CD8-positive, alpha-beta memory T cell (primary cell): ENCODE measurements at regions not wholly inside any gene's neighbourhood (a gene's known extent, or its start where the extent isn't known, plus 50 kb on each side); places are given as distances from the start of the nearest gene placed in this dataset.
A peak's percentile ranks its signal among the peaks of the same experiment; 100 is the strongest.
"Not testable (repeated sequence)": the region's sequence is repeated elsewhere in the genome, so short reads cannot be mapped to it uniquely, and the experiment has no call there.

Experiments
- CTCF ChIA-PET: fragments of 350-600 bp; sonication (Branson Sonifier 250); formaldehyde crosslinking; loops from one replicate; lab custom pipeline; 2021; ENCODE audit warnings: antibody characterized with exemption; lab: Charles Lee
- POLR2A ChIA-PET: fragments of 350-600 bp; sonication (Branson Sonifier 250); formaldehyde crosslinking; loops from one replicate; lab custom pipeline; 2021; ENCODE audit warnings: antibody characterized with exemption; lab: Charles Lee
- DNase-seq, 5 donors: peaks; one replicate each; pipeline versions ENCODE4 v3.0.0 to v3.0.0-alpha.2; 2020 to 2022; ENCODE audit warnings: mixed read lengths in 1 of 5
- H3K27ac ChIP-seq: one replicate; pipeline ENCODE4 v1.7.0; 2013; ENCODE audit warnings: low read depth, mild to moderate bottlenecking, low read length, moderate library complexity
- H3K27me3 ChIP-seq: 2 replicates; pipeline ENCODE4 v1.7.0; 2013; ENCODE audit warnings: low read length, mild to moderate bottlenecking; ENCODE audit not compliant: insufficient read depth, poor library complexity, severe bottlenecking
- H3K36me3 ChIP-seq: 2 replicates; pipeline ENCODE4 v1.7.0; 2013; ENCODE audit warnings: mild to moderate bottlenecking, low read length, moderate library complexity; ENCODE audit not compliant: insufficient read depth
- H3K4me1 ChIP-seq: 2 replicates; pipeline ENCODE4 v1.7.0; 2013; ENCODE audit warnings: mild to moderate bottlenecking, low read length, moderate library complexity; ENCODE audit not compliant: insufficient read depth
- H3K4me3 ChIP-seq: 2 replicates; pipeline ENCODE4 v1.7.0; 2013; ENCODE audit warnings: mild to moderate bottlenecking, low read length
- H3K9me3 ChIP-seq: 2 replicates; pipeline ENCODE4 v1.7.0; 2013; ENCODE audit warnings: mild to moderate bottlenecking, low read length
- H3K27ac Mint-ChIP-seq, 8 donors: one replicate each; pipeline ENCODE4 v1.8.0; 2020 to 2021; ENCODE audit warnings: mixed read lengths in 8 of 8, mild to moderate bottlenecking in 6 of 8, inconsistent platforms in 3 of 8, moderate library complexity in 3 of 8
- H3K27me3 Mint-ChIP-seq, 2 donors: one replicate each; pipeline ENCODE4 v1.8.0; 2020 to 2021; ENCODE audit warnings: mixed read lengths in 2 of 2, mild to moderate bottlenecking in 1 of 2, moderate library complexity in 1 of 2
- H3K36me3 Mint-ChIP-seq, 3 donors: one replicate each; pipeline ENCODE4 v1.8.0; 2020 to 2021; ENCODE audit warnings: mixed read lengths in 3 of 3, inconsistent platforms in 1 of 3, mild to moderate bottlenecking in 1 of 3
- H3K4me1 Mint-ChIP-seq, 3 donors: one replicate each; pipeline ENCODE4 v1.8.0; 2020 to 2021; ENCODE audit warnings: mixed read lengths in 3 of 3, inconsistent platforms in 1 of 3, mild to moderate bottlenecking in 1 of 3
- H3K4me3 Mint-ChIP-seq, 7 donors: one replicate each; pipeline ENCODE4 v1.8.0; 2020 to 2021; ENCODE audit warnings: mixed read lengths in 7 of 7, mild to moderate bottlenecking in 6 of 7, moderate library complexity in 4 of 7, inconsistent platforms in 2 of 7
- H3K9me3 Mint-ChIP-seq, 5 donors: one replicate each; pipeline ENCODE4 v1.8.0; 2020 to 2022; ENCODE audit warnings: mixed read lengths in 5 of 5, mild to moderate bottlenecking in 3 of 5, moderate library complexity in 2 of 5, inconsistent platforms in 1 of 5

DNA sequence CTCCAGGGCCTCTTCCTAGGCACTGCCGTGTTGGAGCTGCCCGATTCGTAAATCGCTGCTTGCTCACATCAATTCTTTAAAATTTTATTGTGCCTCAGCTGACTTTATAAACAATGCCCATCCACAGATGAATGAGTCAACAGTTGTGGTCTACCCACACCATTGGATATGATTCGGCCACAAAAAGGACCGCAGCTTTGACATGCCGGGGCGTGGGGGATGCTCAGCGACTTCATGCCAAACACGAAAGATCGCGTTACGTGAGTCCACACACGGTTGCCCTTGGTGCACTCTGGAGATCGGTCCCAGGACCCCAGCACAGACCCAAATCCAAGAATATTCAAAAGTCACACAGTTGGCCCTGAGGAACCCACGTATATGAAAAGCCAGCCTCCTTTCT, 195.7 kb downstream of the CTTN start:
- no peaks in the 10 kb centered on the region for H3K36me3 ChIP-seq
- Mint-ChIP-seq H3K9me3 (peaks cover 0 to 3% (median 0%) of the 10 kb centered on the region in 5 donors), H3K36me3 (no peaks in the 10 kb centered on the region), H3K27me3 (peaks cover 10 to 15% of the 10 kb centered on the region in 2 donors), H3K4me1 (peaks cover 12 to 19% (median 17%) of the 10 kb centered on the region in 3 donors), H3K4me3 (no peak overlapping the region), H3K27ac (peak overlapping the region in 1 of 8 donors; percentile 70)
- peaks cover 7% of the 10 kb centered on the region for H3K4me1 ChIP-seq
- DNase-seq = no peak
- CTCF ChIA-PET = no interaction called here
- POLR2A ChIA-PET = no interaction called here
- no peaks in the 10 kb centered on the region for H3K9me3 ChIP-seq
- H3K27me3 ChIP-seq = no peaks in the 10 kb centered on the region
- H3K27ac ChIP-seq = no peak overlapping the region
- no peak overlapping the region for H3K4me3 ChIP-seq

DNA sequence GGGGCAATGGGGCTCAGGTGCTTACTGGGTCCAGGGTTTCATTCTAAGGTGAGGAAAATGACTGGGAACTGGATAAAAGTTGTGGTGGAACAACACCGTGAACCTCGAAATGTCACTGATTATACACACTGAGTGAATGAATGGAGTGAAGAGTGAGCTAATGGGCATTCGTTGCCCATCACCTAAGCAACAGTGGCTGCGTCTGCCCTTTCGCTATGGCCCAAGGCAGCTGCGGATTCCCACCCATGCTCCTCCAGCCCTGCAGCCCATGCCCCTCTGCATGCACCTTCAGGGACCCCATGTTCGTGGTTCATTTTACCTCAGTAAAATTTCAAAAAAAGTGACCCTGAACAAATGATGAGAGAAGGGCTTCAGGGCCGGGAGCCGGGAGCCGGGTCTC, 196.3 kb downstream of the CTTN start:
- H3K4me3 Mint-ChIP-seq = no peak overlapping the region
- no peak overlapping the region for H3K27ac ChIP-seq
- no peak for DNase-seq
- H3K27me3 ChIP-seq = no peaks in the 10 kb centered on the region
- H3K4me1 ChIP-seq = peaks cover 7% of the 10 kb centered on the region
- CTCF ChIA-PET = no interaction called here
- POLR2A ChIA-PET = no interaction called here
- no peak overlapping the region for H3K27ac Mint-ChIP-seq
- no peaks in the 10 kb centered on the region for H3K9me3 ChIP-seq
- peaks cover 10% of the 10 kb centered on the region in 2 donors for H3K27me3 Mint-ChIP-seq
- H3K4me1 Mint-ChIP-seq = peaks cover 10 to 14% (median 14%) of the 10 kb centered on the region in 3 donors
- H3K9me3 Mint-ChIP-seq = peaks cover 0 to 3% (median 0%) of the 10 kb centered on the region in 5 donors
- H3K4me3 ChIP-seq = no peak overlapping the region
- no peaks in the 10 kb centered on the region for H3K36me3 ChIP-seq
- no peaks in the 10 kb centered on the region for H3K36me3 Mint-ChIP-seq

DNA sequence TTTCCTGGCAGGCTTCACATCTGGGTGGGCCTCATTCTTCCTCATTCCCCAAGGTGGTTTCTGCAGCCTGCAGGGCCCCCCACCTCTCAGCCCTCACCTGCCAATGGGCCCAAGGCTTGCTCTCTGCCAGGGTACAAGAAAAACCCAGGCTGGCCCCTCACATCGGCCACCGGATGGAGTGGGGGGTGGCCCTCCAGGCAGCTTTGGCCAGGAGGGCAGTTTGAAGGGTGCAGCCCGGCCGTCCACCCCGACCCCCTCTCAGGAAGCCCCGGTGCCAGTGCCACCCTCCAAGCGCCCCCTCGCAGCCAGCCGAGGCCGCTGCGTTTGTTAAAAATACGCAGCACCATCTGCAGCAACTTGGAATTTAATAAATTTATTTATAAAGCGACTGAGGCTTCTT, 196.7 kb downstream of the CTTN start:
- Histone ChIP-seq H3K4me1 (peaks cover 7% of the 10 kb centered on the region), H3K36me3 (no peaks in the 10 kb centered on the region), H3K4me3 (no peak overlapping the region), H3K9me3 (no peaks in the 10 kb centered on the region), H3K27me3 (no peaks in the 10 kb centered on the region), H3K27ac (no peak overlapping the region)
- H3K9me3 Mint-ChIP-seq = peaks cover 0 to 3% (median 0%) of the 10 kb centered on the region in 5 donors
- no peak for DNase-seq
- H3K4me3 Mint-ChIP-seq = no peak overlapping the region
- H3K36me3 Mint-ChIP-seq = no peaks in the 10 kb centered on the region
- ChIA-PET CTCF (no interaction called here), POLR2A (no interaction called here)
- H3K27me3 Mint-ChIP-seq = peaks cover 10% of the 10 kb centered on the region in 2 donors
- H3K4me1 Mint-ChIP-seq = peaks cover 7 to 9% (median 9%) of the 10 kb centered on the region in 3 donors
- no peak overlapping the region for H3K27ac Mint-ChIP-seq

DNA sequence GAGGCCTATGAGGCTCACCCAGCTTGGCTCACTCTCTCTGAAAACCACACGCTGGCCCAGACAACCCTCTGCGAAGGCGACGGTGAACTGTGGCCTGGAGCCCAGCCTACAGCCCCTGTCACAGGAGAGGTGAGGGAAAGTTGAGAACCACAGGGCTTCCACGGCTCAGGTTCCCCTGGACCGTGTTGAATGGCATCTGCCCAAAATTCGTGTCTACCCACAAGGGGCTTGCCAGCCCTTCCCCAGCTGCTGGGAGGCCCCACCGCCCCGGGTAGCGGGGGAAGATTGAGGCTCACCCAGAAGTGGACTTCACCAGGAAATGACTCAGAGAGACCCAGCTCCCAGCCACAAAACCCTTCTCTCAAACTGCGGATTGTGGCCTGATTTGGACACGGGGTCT, 197.1 kb downstream of the CTTN start:
- H3K27me3 ChIP-seq = no peaks in the 10 kb centered on the region
- Mint-ChIP-seq H3K9me3 (peaks cover 0 to 3% (median 0%) of the 10 kb centered on the region in 5 donors), H3K27ac (no peak overlapping the region), H3K4me1 (peaks cover 4 to 5% (median 5%) of the 10 kb centered on the region in 3 donors), H3K4me3 (no peak overlapping the region), H3K27me3 (peaks cover 9 to 10% of the 10 kb centered on the region in 2 donors), H3K36me3 (no peaks in the 10 kb centered on the region)
- no peak overlapping the region for H3K4me3 ChIP-seq
- no peak for DNase-seq
- H3K27ac ChIP-seq = no peak overlapping the region
- H3K9me3 ChIP-seq = no peaks in the 10 kb centered on the region
- H3K4me1 ChIP-seq = peaks cover 2% of the 10 kb centered on the region
- ChIA-PET POLR2A (no interaction called here), CTCF (no interaction called here)
- no peaks in the 10 kb centered on the region for H3K36me3 ChIP-seq

DNA sequence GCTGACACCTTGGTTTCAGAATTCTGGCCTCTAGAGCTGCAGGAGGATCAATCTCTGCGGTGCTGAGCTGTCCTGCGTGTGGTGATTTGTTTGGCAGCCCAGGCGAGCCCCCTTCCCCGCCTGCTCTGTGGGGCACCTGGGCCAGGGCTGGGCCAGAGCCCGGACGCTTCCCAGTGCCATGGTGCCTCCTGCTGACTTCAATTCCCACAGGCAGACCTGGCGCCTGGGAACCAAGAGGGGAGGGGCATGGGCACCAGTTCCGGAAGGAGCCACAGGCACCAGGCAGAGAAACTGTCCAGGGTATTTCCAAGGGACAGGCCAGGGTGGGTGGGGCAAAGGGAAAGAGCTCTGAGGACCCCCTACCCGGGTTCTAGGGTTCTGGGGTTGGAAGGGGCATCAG, 197.8 kb downstream of the CTTN start:
- Histone ChIP-seq H3K4me3 (no peak overlapping the region), H3K4me1 (no peaks in the 10 kb centered on the region), H3K36me3 (no peaks in the 10 kb centered on the region), H3K9me3 (no peaks in the 10 kb centered on the region), H3K27me3 (no peaks in the 10 kb centered on the region), H3K27ac (no peak overlapping the region)
- Mint-ChIP-seq H3K36me3 (no peaks in the 10 kb centered on the region), H3K4me1 (no peaks in the 10 kb centered on the region), H3K27ac (no peak overlapping the region), H3K4me3 (no peak overlapping the region), H3K9me3 (peaks cover 0 to 2% (median 0%) of the 10 kb centered on the region in 5 donors), H3K27me3 (peaks cover 4 to 10% of the 10 kb centered on the region in 2 donors)
- no peak for DNase-seq
- CTCF ChIA-PET = no interaction called here
- POLR2A ChIA-PET = no interaction called here

DNA sequence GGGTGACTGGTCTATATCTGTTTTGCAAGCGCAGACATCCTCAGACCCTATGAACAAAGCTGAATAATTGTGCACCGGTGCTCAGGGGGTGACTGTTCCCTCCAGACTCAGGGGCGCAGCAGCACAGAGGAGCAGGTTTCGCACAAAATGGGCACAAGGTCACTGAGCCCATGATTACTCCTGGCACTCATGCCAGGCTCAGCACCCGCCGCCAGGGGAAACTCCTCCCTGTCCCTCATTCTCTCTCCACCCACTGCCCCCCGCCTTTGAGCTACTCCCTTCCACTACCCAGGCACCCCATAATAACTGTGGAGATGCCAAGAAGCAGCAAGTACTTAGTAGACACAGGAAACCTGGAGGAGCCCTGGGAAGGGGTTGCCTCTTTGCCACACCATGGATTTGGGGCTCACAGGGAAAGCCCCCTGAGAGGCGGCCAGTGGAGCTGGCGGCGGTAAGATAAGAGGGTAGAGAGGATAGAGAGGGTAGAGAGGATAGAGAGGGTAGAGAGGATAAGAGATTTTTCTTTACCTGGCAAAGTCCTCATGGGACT, 198.8 kb downstream of the CTTN start:
- peaks cover 4 to 10% of the 10 kb centered on the region in 2 donors for H3K27me3 Mint-ChIP-seq
- Histone ChIP-seq H3K36me3 (no peaks in the 10 kb centered on the region), H3K27ac (no peak overlapping the region), H3K27me3 (no peaks in the 10 kb centered on the region), H3K4me3 (no peak overlapping the region), H3K4me1 (no peaks in the 10 kb centered on the region), H3K9me3 (no peaks in the 10 kb centered on the region)
- no peaks in the 10 kb centered on the region for H3K4me1 Mint-ChIP-seq
- DNase-seq = no peak
- H3K27ac Mint-ChIP-seq = no peak overlapping the region
- CTCF ChIA-PET = no interaction called here
- POLR2A ChIA-PET = no interaction called here
- no peaks in the 10 kb centered on the region for H3K36me3 Mint-ChIP-seq
- no peaks in the 10 kb centered on the region for H3K9me3 Mint-ChIP-seq
- no peak overlapping the region for H3K4me3 Mint-ChIP-seq

DNA sequence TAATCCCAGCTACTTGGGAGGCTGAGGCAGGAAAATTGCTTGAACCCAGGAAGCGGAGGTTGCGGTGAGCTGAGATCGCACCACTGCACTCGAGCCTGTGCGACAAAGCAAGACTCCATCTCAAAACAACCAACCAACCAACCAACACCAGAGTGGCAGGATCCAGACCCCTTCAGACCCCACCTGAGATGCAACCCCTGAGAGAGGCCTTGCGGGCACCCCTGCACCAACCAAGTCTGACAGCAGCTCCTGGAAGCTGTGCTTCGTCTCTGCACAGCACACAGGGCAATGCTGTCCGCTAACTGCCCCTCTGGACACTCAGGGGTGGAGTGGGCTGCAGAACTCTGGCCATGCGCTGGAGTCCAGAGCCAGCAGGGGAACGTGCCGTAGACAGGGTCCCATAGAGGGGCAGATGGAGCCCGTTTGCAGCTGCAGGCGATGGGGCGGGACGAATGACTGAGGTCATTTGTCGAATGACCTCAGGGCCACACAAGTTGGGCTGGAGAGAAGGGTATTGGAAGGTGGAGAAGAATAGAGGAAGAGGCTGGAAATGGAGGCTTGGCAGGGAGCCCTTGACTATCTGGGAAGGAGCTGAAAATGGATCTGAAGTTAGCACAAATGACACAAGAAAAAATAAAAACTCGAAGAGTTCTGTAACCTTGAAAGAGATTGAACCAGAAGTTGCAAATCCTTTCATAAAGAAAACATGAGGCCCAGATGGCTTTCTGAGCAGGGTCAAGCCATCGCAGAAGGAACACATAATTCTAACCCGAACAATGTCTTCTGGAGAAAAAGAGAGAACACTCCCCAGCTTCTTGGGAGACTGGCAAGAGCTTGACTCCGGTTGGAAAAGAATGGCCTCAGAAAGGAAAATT, 199.7 kb downstream of the CTTN start:
- Histone ChIP-seq H3K4me3 (no peak overlapping the region), H3K27ac (no peak overlapping the region), H3K36me3 (no peaks in the 10 kb centered on the region), H3K4me1 (no peaks in the 10 kb centered on the region), H3K9me3 (no peaks in the 10 kb centered on the region), H3K27me3 (no peaks in the 10 kb centered on the region)
- no peaks in the 10 kb centered on the region for H3K9me3 Mint-ChIP-seq
- no peak for DNase-seq
- POLR2A ChIA-PET = no interaction called here
- H3K27ac Mint-ChIP-seq = no peak overlapping the region
- H3K4me1 Mint-ChIP-seq = no peaks in the 10 kb centered on the region
- CTCF ChIA-PET = no interaction called here
- H3K36me3 Mint-ChIP-seq = no peaks in the 10 kb centered on the region
- H3K27me3 Mint-ChIP-seq = peaks cover 4 to 10% of the 10 kb centered on the region in 2 donors
- H3K4me3 Mint-ChIP-seq = no peak overlapping the region

DNA sequence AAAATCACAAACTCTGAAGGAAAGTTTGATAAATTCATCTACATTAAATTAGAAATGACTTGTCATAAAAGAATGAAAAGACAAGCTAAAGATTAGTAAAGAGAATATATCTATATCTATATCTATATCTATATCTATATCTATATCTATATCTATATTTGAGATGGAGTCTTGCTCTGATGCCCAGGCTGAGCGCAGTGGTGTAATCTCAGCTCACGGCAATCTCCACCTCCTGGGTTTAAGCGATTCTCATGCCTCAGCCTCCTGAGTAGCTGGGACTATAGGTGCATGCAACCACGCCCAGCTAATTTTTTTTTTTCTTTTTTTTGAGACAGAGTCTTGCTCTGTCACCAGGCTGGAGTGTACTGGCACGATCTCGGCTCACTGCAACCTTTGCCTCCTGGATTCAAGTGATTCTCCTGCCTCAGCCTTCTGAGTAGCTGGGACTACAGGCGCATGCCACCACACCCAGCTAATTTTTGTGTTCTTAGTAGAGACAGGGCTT, 202.6 kb downstream of the CTTN start:
- H3K27ac Mint-ChIP-seq = peak overlapping the region in 1 of 8 donors; percentile 84
- CTCF ChIA-PET, H3K4me3 Mint-ChIP-seq, DNase-seq, H3K4me3 ChIP-seq, H3K27me3 ChIP-seq, H3K4me1 Mint-ChIP-seq, H3K27me3 Mint-ChIP-seq, H3K9me3 ChIP-seq, H3K9me3 Mint-ChIP-seq, H3K36me3 Mint-ChIP-seq, POLR2A ChIA-PET, H3K27ac ChIP-seq, H3K36me3 ChIP-seq, H3K4me1 ChIP-seq: not testable (repeated sequence)
